D721Med (cell line): ENCODE measurements at regions not wholly inside any gene's neighbourhood (a gene's known extent, or its start where the extent isn't known, plus 50 kb on each side); places are given as distances from the start of the nearest gene placed in this dataset.

Experiments
- DNase-seq: peaks from one replicate; pipeline ENCODE4 v3.0.0; 2011; ENCODE audit warnings: low spot score; ENCODE audit not compliant: insufficient read length
- FAIRE-seq: peaks from 2 replicates; lab custom pipeline; 2011; peaks lifted over from hg19 to GRCh38; lab: Jason Lieb, UNC
- CTCF ChIP-seq: IDR thresholded peaks from 2 replicates; pipeline ENCODE4 v1.5.1; 2012; ENCODE audit warnings: mild to moderate bottlenecking, control low read depth; ENCODE audit not compliant: insufficient read depth; ENCODE audit errors: missing control alignments

- no peak for TF ChIP-seq CTCF
- no peak for FAIRE-seq
These were observed 198.7 kb downstream of the MOXD1 start for GRCh38 chr6:132202574-132202973.

GRCh38 chr6:132199343-132199742, 201.9 kb downstream of the MOXD1 start:
- TF ChIP-seq CTCF: no peak
- DNase-seq (no peak), FAIRE-seq (no peak)

More at GRCh38 chr6:132202574-132202973, 198.7 kb downstream of the MOXD1 start:
- no peak for DNase-seq

GRCh38 chr6:132198896-132199295, 202.4 kb downstream of the MOXD1 start:
- no peak for TF ChIP-seq CTCF
- DNase-seq (no peak), FAIRE-seq (no peak)

GRCh38 chr6:132198040-132198439, 203.2 kb downstream of the MOXD1 start:
- FAIRE-seq (no peak), DNase-seq (no peak)
- TF ChIP-seq CTCF: no peak

DNA sequence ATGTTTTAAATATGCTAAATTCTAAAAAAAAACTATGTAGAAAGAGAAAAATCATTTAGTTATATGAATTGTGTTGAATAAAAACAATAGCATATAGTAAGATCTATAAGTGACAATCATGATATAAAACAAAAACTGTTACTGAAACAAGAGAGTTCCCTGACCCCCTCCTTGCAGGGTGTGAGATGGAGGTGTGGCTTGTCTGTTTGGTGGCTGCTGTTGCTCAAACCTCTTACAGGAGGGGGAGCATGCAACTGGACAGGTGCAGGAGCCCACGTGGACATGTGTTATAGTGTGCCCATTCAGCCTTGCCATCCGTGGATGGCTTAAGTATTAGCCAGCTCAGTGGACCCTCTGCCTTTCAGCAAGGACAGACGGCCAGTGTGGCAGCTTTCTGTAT, 206.7 kb downstream of the MOXD1 start:
- DNase-seq: no peak
- no peak for TF ChIP-seq CTCF
- no peak for FAIRE-seq

- TF ChIP-seq CTCF: no peak
- FAIRE-seq (no peak), DNase-seq (no peak)
These were observed 208.6 kb downstream of the MOXD1 start for GRCh38 chr6:132192631-132193030.

GRCh38 chr6:132190815-132191175, 210.5 kb downstream of the MOXD1 start:
- no peak for FAIRE-seq
- TF ChIP-seq CTCF: no peak
- no peak for DNase-seq
